Activated T-helper 1 cell treated with Interleukin-2 at 50 U/mL for 16 hours (primary cell): ENCODE measurements at regions not wholly inside any gene's neighbourhood (a gene's known extent, or its start where the extent isn't known, plus 50 kb on each side); places are given as distances from the start of the nearest gene placed in this dataset.

ENCODE experiments used
- DNase-seq: peaks from one replicate; pipeline ENCODE4 v3.0.0-alpha.2; 2020; ENCODE audit warnings: low read depth

- DNase-seq, result no peak
Measured at GRCh38 chr1:14304381-14304865, 294.1 kb upstream of the KAZN start.

- no peak for DNase-seq
Measured at GRCh38 chr1:14308460-14308859, 290.0 kb upstream of the KAZN start.

GRCh38 chr1:14309984-14310383, 288.5 kb upstream of the KAZN start:
- no peak for DNase-seq

GRCh38 chr1:14310476-14310875, 288.0 kb upstream of the KAZN start:
- no peak for DNase-seq

- DNase-seq, result no peak
Measured at GRCh38 chr1:14313731-14314431, 284.6 kb upstream of the KAZN start.

GRCh38 chr1:14318830-14319229, 279.7 kb upstream of the KAZN start:
- no peak for DNase-seq

- no peak for DNase-seq
Measured at GRCh38 chr1:14320518-14320917, 278.0 kb upstream of the KAZN start.

GRCh38 chr1:14320986-14321385, 277.5 kb upstream of the KAZN start:
- no peak for DNase-seq

- DNase-seq, result no peak
Measured at GRCh38 chr1:14321422-14321821, 277.1 kb upstream of the KAZN start.

- DNase-seq, result no peak
Measured at GRCh38 chr1:14323568-14324247, 274.8 kb upstream of the KAZN start.

- DNase-seq, result no peak
Measured at GRCh38 chr1:14324248-14324630, 274.2 kb upstream of the KAZN start.

- DNase-seq, result no peak
Measured at GRCh38 chr1:14326857-14327256, 271.6 kb upstream of the KAZN start.

GRCh38 chr1:14328685-14329084, 269.8 kb upstream of the KAZN start:
- no peak for DNase-seq

GRCh38 chr1:14332158-14332557, 266.3 kb upstream of the KAZN start:
- no peak for DNase-seq

GRCh38 chr1:14334336-14335176, 263.9 kb upstream of the KAZN start:
- DNase-seq, result no peak

GRCh38 chr1:14338509-14338908, 260.0 kb upstream of the KAZN start:
- DNase-seq, result no peak

GRCh38 chr1:14339288-14339687, 259.2 kb upstream of the KAZN start:
- no peak for DNase-seq

GRCh38 chr1:14340002-14340785, 258.3 kb upstream of the KAZN start:
- DNase-seq, result no peak

GRCh38 chr1:14341147-14341546, 257.3 kb upstream of the KAZN start:
- no peak for DNase-seq

GRCh38 chr1:14345946-14346550, 252.4 kb upstream of the KAZN start:
- no peak for DNase-seq

GRCh38 chr1:14347186-14347585, 251.3 kb upstream of the KAZN start:
- no peak for DNase-seq

- DNase-seq, result no peak
Measured at GRCh38 chr1:14347776-14348175, 250.7 kb upstream of the KAZN start.
